Keratinocyte (primary cell): ENCODE measurements at regions not wholly inside any gene's neighbourhood (a gene's known extent, or its start where the extent isn't known, plus 50 kb on each side); places are given as distances from the start of the nearest gene placed in this dataset.

ENCODE experiments used
- DNase-seq: peaks from one replicate; pipeline ENCODE4 v3.0.0-alpha.2; 2011; ENCODE audit warnings: low read depth, missing footprints, low spot score
- FAIRE-seq: peaks from 2 replicates; lab custom pipeline; 2011; peaks lifted over from hg19 to GRCh38; lab: Jason Lieb, UNC
- H2AFZ ChIP-seq: 2 replicates; pipeline ENCODE4 v1.6.0; 2012; ENCODE audit warnings: low read length, control low read depth, inconsistent platforms; ENCODE audit not compliant: control insufficient read depth
- H3K27ac ChIP-seq: 2 replicates; pipeline ENCODE4 v1.5.1; 2011; ENCODE audit warnings: low read length; ENCODE audit not compliant: control insufficient read depth, insufficient read depth
- H3K27me3 ChIP-seq: 3 replicates; pipeline ENCODE4 v1.6.0; 2011; ENCODE audit warnings: low read length; ENCODE audit not compliant: control insufficient read depth, insufficient read depth; ENCODE audit errors: extremely low read depth
- H3K36me3 ChIP-seq, 2 experiments: 2 replicates in 1 of 2; 3 replicates in 1 of 2; pipeline ENCODE4 v1.5.1; 2011; ENCODE audit warnings: low read length in 2 of 2, mild to moderate bottlenecking in 1 of 2; ENCODE audit not compliant: control insufficient read depth in 2 of 2, insufficient read depth in 2 of 2; ENCODE audit errors: extremely low read depth in 1 of 2
- H3K4me1 ChIP-seq: 3 replicates; pipeline ENCODE4 v1.5.1; 2011; ENCODE audit warnings: low read length; ENCODE audit not compliant: control insufficient read depth, insufficient read depth; ENCODE audit errors: extremely low read depth
- H3K4me2 ChIP-seq: 3 replicates; pipeline ENCODE4 v1.6.0; 2011; ENCODE audit warnings: low read depth, low read length; ENCODE audit not compliant: control insufficient read depth, insufficient read depth; ENCODE audit errors: extremely low read depth
- H3K4me3 ChIP-seq, 3 experiments: fragments of 200-600 bp in 1 of 3; sonication (generic) in 1 of 3; 2 replicates in 2 of 3; 3 replicates in 1 of 3; pipeline ENCODE4 v1.5.1; 2011 to 2016; ENCODE audit warnings: low read length in 3 of 3, mild to moderate bottlenecking in 3 of 3, control low read depth in 2 of 3, inconsistent platforms in 1 of 3, low read depth in 1 of 3, mixed read lengths in 1 of 3, mixed run types in 1 of 3, moderate library complexity in 1 of 3; ENCODE audit not compliant: control insufficient read depth in 2 of 3, insufficient read depth in 2 of 3; ENCODE audit errors: extremely low read depth in 1 of 3
- H3K79me2 ChIP-seq: 2 replicates; pipeline ENCODE4 v1.6.0; 2012; ENCODE audit warnings: low read length; ENCODE audit not compliant: control insufficient read depth, insufficient read depth
- H3K9ac ChIP-seq: 3 replicates; pipeline ENCODE4 v1.6.0; 2011; ENCODE audit warnings: low read length; ENCODE audit not compliant: control insufficient read depth, insufficient read depth; ENCODE audit errors: extremely low read depth
- H3K9me1 ChIP-seq: 3 replicates; pipeline ENCODE4 v1.6.0; 2011; ENCODE audit warnings: low read length; ENCODE audit not compliant: control insufficient read depth, insufficient read depth; ENCODE audit errors: extremely low read depth
- H3K9me3 ChIP-seq: 2 replicates; pipeline ENCODE4 v1.5.1; 2012; ENCODE audit warnings: low read depth, low read length; ENCODE audit not compliant: control insufficient read depth
- H4K20me1 ChIP-seq: 3 replicates; pipeline ENCODE4 v1.6.0; 2011; ENCODE audit warnings: low read length; ENCODE audit not compliant: control insufficient read depth, insufficient read depth; ENCODE audit errors: extremely low read depth
- EZH2 ChIP-seq: IDR thresholded peaks from one replicate; pipeline ENCODE4 v1.6.1; 2012; ENCODE audit warnings: inconsistent platforms, mild to moderate bottlenecking, low read length, moderate library complexity
- dilution Hi-C: fragments of 300-500 bp; cut with MboI; formaldehyde crosslinking; loops from one replicate; pipeline ENCODE4 v1.7.0; 2020; ENCODE audit warnings: low sequenced_read_pairs; ENCODE audit not compliant: extremely low pct_ligation_motif_present
- TF ChIP-seq, protein P1 (sequence below), 3 experiments: IDR thresholded peaks in 1 of 3; conservative IDR thresholded peaks in 1 of 3; optimal IDR thresholded peaks in 1 of 3; 2 replicates in 2 of 3; 3 replicates in 1 of 3; pipeline versions ENCODE3 to v1.5.1; 2011; ENCODE audit warnings: low read length in 3 of 3, mild to moderate bottlenecking in 3 of 3, moderate library complexity in 2 of 3, control low read depth in 1 of 3, inconsistent platforms in 1 of 3; ENCODE audit not compliant: insufficient read depth in 2 of 3; ENCODE audit errors: extremely low read depth in 1 of 3

DNA sequence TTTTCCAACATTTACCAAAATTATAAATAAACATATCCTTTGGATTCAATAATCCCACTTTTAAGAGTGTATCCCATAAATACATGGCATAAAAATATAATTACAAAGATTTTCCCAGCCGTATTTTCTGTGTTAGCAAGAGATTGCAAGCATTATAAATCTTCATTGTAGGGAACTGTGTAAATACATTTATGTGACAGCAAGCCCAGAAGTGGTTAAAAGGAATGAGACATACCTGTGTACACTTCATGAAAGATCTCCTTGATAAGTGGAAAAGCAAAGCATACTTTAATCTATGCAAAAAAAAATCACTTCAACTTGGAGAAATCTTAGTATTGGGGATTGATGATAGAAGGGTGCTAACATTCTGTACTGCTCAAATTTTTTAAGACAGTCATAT, 173.1 kb downstream of the GASK1B start:
- no peak for DNase-seq
- dilution Hi-C loops: loop anchor here (25.0 kb wide), 1 partner anchor 188 kb away; no protein-coding TSS in a partner anchor
- H3K4me2 ChIP-seq: no peak overlapping the region

DNA sequence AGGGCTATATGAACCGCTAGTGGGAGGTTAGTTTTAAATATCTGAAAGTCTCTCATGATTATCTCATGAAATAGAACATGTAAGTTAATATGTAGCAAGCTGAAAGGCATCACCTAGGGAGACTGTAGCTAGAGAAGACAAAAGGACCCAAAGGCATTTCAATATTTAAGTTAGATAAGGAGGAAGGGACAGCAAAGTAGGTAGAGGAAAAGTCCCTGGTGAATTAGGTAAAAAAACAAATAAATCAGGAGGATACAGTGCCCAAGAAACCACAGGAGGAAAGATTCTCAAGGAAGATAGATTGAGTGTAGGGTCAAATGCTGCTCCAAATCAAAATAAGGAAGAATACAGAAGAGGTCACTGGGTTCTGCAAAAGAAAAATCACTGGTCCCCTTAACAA, 175.5 kb downstream of the GASK1B start:
- H3K79me2 ChIP-seq: no peaks in the 10 kb centered on the region
- H2AFZ ChIP-seq: no peak overlapping the region
- H3K4me2 ChIP-seq: no peak overlapping the region
- no peaks in the 10 kb centered on the region for H3K4me1 ChIP-seq
- dilution Hi-C loops: no loop called here
- H3K9me3 ChIP-seq: no peaks in the 10 kb centered on the region
- H3K27ac ChIP-seq: no peak overlapping the region
- no peak for FAIRE-seq
- H3K9ac ChIP-seq: no peak overlapping the region
- H3K9me1 ChIP-seq: no peaks in the 10 kb centered on the region
- TF ChIP-seq, protein P1, sequence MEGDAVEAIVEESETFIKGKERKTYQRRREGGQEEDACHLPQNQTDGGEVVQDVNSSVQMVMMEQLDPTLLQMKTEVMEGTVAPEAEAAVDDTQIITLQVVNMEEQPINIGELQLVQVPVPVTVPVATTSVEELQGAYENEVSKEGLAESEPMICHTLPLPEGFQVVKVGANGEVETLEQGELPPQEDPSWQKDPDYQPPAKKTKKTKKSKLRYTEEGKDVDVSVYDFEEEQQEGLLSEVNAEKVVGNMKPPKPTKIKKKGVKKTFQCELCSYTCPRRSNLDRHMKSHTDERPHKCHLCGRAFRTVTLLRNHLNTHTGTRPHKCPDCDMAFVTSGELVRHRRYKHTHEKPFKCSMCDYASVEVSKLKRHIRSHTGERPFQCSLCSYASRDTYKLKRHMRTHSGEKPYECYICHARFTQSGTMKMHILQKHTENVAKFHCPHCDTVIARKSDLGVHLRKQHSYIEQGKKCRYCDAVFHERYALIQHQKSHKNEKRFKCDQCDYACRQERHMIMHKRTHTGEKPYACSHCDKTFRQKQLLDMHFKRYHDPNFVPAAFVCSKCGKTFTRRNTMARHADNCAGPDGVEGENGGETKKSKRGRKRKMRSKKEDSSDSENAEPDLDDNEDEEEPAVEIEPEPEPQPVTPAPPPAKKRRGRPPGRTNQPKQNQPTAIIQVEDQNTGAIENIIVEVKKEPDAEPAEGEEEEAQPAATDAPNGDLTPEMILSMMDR (optimal IDR thresholded peaks at IDR 0.05 in 1 of 3, IDR thresholded peaks at IDR 0.05 in 1 of 3, conservative IDR thresholded peaks at IDR 0.05 in 1 of 3; ENCODE audit: extremely low read depth in 1 of 3, insufficient read depth in 2 of 3, low read length in 3 of 3): no peak
- TF ChIP-seq EZH2: no peak
- H3K4me3 ChIP-seq: no peak overlapping the region
- DNase-seq: no peak
- H4K20me1 ChIP-seq: no peaks in the 10 kb centered on the region
- no peaks in the 10 kb centered on the region for H3K27me3 ChIP-seq
- no peaks in the 10 kb centered on the region for H3K36me3 ChIP-seq

More for the DNA sequence above, 173.1 kb downstream of the GASK1B start:
- no peak overlapping the region for H3K9ac ChIP-seq
- no peak for FAIRE-seq
- no peak for TF ChIP-seq EZH2
- TF ChIP-seq, protein P1 (optimal IDR thresholded peaks at IDR 0.05 in 1 of 3, IDR thresholded peaks at IDR 0.05 in 1 of 3, conservative IDR thresholded peaks at IDR 0.05 in 1 of 3; ENCODE audit: extremely low read depth in 1 of 3, insufficient read depth in 2 of 3, low read length in 3 of 3): no peak
- no peaks in the 10 kb centered on the region for H3K36me3 ChIP-seq
- H2AFZ ChIP-seq: no peak overlapping the region
- H3K4me1 ChIP-seq: no peaks in the 10 kb centered on the region
- no peaks in the 10 kb centered on the region for H3K9me3 ChIP-seq
- H3K9me1 ChIP-seq: no peaks in the 10 kb centered on the region
- H3K27ac ChIP-seq: no peak overlapping the region
- H3K27me3 ChIP-seq: no peaks in the 10 kb centered on the region
- H3K79me2 ChIP-seq: no peaks in the 10 kb centered on the region
- no peak overlapping the region for H3K4me3 ChIP-seq
- H4K20me1 ChIP-seq: no peaks in the 10 kb centered on the region
